OCI-M1 (cell line): ENCODE measurements at regions not wholly inside any gene's neighbourhood (a gene's known extent, or its start where the extent isn't known, plus 50 kb on each side); places are given as distances from the start of the nearest gene placed in this dataset.

Experiments used
- DNase-seq: peaks from one replicate; lab custom pipeline; 2025; lab: John Stamatoyannopoulos, UW

GRCh38 chr2:120785228-120785966, 49.7 kb downstream of the GLI2 start:
- DNase-seq = no peak

GRCh38 chr2:120786038-120786960, 50.6 kb downstream of the GLI2 start:
- no peak for DNase-seq

DNA sequence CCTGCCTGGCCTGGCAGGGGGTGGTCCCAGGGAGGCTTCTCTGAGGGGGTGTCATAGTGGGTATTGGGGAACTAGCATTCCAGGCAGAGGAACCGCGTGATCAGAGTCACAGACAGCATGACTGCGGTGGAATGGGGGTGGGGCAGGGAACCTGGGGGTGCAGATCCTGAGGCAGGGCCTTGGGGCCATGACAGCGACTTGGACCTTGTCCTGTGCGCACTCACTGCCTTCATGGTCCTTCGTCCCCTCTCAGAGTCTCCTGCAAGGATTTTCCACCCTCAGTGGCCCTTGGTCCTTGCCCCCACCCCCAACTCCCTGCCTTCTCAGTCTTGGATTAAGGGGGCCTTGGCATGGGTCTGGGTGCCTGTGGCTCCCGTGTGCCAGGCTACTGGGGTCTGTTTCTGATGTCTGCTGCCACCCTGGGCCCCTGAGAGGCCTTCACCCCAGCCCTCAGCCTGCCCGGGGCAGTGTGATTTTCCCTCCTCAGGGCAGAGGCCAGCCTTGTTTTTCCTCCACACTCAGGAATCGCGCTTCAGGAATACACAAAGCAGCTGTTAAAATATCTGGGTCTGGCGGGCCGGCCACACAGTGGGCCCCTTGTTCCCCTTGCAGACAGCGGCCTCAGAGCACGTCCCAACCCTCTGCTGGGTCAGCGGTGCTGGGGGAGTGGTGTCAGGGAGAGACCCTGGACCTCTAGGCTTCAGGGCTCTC, 51.6 kb downstream of the GLI2 start:
- no peak for DNase-seq

- no peak for DNase-seq
Measured at GRCh38 chr2:120787822-120788700, 52.4 kb downstream of the GLI2 start.

DNA sequence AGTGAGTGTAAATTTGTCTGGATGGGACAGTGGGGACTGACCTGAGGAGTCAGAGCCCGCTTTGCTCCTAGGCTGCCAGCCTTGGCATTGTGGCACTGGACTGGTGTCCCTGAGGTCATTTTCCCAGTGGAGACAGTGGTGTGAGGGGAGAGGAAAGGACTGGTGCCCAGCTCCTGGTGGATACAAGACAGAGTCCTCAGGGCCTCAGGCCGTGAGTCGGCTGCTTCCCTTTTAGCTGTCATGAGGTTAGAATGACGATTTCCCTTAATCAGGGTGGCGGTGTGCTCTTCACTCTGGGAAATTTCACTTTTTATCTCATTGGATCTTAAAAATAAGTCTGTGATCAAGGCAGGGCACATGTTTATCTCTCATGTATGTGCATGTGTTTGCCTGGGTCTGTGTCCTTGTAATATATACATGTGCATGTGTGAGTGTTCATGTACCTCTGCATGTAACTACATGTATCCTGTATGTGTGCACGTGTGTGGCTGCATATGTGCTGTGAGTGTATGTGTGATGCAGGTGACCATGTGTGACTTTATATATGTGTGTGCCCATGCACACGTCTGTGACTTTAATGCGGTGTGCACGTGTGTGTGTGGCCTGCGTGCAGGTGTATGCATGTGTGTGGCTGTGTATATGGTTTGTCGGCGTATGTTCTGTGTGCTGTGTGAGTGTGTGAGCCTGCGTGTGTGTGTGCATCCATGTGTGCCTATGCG, 55.7 kb downstream of the GLI2 start:
- DNase-seq = peak; percentile 14

GRCh38 chr2:120791962-120792297, 56.3 kb downstream of the GLI2 start:
- DNase-seq = no peak

DNA sequence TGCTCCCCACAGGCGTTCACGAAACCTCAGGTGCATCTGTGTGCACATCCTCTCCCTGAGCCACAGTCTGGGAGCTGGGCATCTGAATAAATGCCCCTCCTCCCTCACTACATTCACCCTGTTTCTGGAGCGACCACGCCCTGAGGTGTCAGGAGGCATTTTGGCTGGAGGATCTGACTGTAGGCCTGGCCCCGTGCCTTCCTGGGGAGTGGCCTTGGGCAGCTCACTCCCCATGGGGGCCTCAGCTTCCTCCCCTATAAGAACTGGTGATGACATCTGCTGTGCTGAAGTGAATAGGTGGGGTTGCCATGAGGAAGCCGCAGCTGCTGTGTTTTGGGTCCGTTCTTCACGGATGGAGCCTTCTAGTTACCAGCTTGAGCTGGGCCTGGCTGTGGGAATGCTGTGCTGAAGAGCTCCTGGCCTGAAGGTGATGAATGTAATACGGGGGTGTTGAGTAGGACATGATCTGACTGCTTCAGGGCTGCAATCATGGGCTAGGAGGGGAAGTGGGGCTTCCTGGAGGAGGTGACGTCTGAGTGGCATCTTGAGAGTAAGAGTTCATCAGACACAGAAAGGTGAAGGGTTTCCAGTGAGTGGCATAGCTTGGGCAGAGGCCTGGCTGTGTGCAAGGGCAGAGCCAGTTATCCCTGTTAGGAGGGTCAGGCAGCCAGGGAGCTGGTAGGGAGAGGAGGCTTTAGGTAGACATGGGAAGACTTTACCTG, 58.2 kb downstream of the GLI2 start:
- no peak for DNase-seq

DNA sequence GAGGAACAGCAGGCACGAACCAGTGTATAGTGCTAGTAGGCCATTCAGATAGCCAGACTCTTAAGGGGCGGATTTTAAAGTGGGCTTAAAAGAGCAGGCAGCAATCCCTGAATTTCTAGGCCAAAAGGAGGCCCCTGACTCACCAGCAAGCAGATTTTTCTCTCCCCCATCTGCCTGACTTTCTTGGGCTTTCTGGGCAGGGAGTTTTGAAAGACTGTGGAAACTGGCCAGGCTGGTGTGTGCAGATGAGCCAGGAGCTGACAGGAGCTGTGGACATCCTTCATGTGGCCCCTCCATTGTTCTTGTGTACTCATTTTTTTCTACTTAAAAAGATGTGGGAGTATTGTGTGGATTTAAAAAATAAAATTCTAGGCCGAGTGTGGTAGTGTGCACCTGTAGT, 59.0 kb downstream of the GLI2 start:
- DNase-seq = no peak

- DNase-seq = no peak
Measured at GRCh38 chr2:120796094-120796493, 60.4 kb downstream of the GLI2 start.

DNA sequence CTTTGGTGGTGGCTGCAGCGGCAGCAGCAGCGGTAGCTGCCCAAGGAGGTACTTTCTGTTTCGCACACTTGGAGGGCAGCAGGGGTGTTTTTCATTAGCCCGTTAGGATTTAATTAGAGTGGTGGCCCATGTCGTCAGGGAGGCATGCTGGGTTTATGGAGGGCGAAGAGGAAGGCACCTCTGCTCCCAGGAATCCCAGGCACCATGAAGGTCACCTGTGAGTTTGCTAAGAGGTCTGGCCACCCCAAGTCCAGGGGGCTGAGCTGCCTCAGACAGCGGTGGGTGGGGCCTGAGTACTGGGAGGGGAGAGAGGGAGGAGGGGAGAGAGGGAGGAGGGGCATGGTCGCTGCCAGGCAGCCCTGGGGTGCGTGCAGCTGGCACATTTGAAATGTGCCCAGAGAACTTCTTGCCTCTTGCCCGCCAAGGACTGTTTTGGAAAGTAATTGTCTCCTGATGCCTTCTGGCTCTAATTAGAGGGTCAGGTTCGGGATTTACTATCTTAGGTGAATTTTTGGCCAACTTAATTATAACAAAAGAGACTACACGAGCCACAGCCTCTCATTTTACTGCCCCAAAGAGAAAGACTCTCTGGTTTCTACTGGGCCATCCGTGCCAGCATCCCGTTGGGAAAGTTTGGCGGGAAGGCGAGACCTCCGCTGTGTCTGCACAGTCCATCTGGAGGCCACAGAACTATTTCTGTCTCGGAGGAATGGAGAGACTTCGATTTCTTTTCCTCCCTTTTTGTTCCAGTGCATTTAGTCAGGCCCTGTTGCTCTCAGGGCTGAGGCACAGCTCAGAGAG, 62.0 kb downstream of the GLI2 start:
- no peak for DNase-seq

DNA sequence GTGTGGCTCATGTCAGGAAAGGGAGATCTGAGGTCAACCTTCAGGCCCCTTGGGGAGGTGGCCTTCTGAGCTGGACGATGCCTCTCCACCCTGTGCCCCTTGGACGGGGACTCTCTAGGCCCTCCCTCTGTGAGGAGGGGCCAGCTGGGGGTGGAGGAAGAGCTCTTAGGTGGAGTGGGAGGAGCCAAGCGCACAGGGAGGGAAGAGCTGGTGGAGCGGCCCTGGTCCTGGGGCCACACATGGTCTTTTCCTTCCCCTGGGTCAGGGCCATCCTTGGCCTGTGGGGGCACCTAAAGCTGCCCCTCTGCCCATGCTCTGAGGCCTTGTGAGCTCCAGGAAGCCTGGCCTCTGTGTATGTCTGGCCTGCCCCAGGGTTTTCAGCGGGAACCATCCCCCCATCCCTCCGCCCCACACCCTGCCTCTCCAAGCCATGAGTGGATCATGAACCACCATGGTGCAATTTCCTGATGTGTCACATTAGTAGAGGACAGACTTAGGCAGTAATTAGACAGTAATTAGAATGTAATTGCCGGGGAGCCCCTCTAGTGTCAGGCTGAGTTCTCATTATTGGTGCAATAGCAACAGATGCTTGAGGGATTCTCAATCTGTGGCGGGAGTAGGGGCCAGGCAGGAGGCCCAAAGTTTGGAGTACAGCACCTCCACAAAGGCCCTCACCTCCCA, 63.0 kb downstream of the GLI2 start:
- DNase-seq = no peak

DNA sequence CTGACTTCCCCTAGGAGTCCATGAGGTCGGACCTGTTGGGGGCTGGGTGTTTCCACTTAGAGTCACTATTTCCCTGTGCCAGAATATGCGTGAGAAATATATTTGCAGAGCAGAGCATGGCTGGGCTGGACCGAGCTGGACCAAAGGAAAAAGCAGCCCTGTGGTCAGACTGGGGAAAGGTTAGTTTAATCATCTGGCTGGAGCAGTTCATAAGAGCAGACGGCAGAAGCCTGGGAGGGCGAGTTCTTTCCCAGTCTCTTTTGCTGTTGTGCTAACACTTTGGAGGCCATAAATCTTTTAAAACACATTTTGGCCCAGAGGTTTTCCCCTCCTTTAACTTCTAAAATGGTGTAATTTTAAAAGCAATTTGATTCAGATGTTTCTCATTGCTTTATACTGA, 66.5 kb downstream of the GLI2 start:
- no peak for DNase-seq

DNA sequence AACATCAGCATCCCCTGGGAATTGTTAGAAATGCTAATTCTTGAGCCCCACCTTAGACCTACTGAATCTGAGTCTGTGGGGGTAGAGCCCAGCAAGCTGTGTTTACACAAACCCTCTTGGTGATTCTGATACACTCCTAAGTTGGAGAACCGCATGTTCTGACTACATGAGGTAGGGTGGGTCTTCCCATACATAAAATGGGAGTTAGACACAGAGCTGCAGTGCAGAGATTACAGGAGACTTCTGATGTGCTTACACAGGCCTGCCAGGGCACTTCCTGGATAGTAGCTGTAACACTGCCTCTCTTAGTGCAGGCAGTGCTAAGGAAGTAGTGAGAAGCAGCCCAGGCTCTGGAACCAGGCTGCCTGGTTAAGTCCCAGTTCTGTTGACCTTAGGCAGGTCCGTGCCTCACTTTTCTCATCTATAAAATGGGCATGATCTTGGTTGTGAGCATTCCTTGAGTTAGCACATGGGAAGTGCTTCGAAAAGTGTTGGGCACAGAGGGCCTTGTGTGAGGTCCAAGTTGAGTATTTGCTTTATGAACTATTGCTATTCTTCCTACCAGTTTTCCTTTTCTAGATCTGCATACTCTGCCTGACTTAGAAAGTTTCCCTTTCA, 67.3 kb downstream of the GLI2 start:
- no peak for DNase-seq

GRCh38 chr2:120803764-120804335, 68.2 kb downstream of the GLI2 start:
- DNase-seq = no peak

DNA sequence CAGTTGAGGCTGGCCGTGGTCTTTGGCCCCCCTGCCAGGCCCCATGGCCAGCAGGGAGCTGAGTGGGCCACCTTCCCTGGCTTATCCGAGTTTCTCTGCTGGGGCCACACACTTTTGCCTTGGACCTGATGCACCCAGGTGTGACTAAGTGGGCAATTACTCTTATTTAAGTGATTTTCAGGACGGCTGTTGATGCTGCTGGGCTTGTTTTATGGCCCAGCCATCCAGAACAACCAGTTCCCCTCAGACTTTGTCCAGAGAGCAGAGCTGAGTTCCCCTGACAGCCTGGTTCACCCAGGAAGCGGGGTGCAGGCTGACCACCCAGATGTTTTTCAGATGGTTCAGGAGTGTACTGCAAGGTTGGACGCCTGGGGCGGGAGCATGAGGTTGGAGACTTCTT, 68.8 kb downstream of the GLI2 start:
- no peak for DNase-seq

DNA sequence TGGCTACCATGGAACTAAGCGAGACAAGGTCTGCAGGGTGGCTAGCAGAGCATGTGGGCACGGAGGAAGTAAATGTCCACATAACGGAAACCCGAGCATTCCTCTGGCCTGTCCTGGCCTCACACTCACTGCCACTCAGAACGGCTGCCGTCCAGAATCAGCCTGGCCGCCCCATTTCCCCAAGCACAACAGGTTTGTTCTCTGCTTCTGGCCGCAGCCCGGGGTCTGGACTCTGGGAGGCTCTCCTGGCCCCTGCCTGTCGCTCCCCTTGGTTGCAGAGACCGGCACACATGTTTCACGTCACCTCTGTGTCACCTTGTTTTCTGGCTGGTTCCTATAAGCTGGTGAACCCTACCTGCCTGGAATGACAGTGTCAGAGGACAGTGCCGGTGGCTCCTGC, 69.3 kb downstream of the GLI2 start:
- no peak for DNase-seq

DNA sequence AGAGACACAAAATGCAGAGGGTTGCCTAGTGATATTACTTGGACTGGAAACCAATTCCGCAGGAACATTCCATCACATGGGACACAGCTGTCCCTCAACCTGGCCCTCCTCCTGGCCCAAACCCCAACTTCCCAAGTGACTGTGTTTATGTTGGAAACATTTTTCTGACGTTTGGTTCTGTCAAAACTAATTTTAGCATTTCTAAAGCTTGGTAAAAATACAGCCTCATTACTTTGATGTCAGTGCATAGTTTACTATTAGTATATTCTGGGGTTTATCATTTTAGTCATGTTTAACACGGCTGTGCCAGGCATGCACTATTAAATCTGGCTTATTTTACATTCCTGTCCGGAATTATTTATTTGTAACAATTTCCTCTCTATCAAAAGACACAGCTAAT, 69.9 kb downstream of the GLI2 start:
- no peak for DNase-seq

DNA sequence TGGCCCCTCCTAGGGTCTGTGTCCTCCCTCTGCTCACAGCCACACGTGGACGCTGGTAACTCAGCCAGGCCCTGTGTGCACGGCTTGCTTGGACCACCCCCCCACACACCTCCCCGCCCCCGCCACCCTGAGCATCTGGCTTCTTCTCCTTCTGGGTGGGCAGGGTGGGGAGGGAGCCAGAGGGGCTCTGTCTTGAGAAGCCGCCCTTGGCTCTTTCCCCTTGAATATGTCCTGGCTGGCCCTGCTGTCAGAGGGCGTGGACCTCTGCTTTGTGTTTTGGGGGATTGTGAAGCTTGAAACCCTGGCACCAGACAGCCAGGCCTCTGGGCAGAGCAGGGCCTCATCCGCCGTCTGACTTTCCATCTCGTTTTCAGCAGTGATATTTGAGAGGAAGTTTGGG, 72.1 kb downstream of the GLI2 start:
- no peak for DNase-seq
